Suprapubic skin (tissue), 4 donors: ENCODE measurements at regions not wholly inside any gene's neighbourhood (a gene's known extent, or its start where the extent isn't known, plus 50 kb on each side); places are given as distances from the start of the nearest gene placed in this dataset.

Experiments
- EP300 ChIP-seq: sonication (generic); formaldehyde crosslinking; IDR thresholded peaks from one replicate; pipeline ENCODE4 v1.6.1; 2017; ENCODE audit warnings: antibody characterized with exemption
- POLR2A ChIP-seq, 2 donors: fragments of 450-650 bp; IDR thresholded peaks; one replicate each; pipeline ENCODE4 v1.6.1; 2017; ENCODE audit warnings: antibody characterized with exemption in 2 of 2, mild to moderate bottlenecking in 2 of 2, moderate library complexity in 2 of 2
- POLR2AphosphoS5 ChIP-seq, 3 donors: sonication (generic); formaldehyde crosslinking; IDR thresholded peaks; one replicate each; pipeline ENCODE4 v1.6.1; 2017; ENCODE audit warnings: antibody characterized with exemption in 3 of 3
- TF ChIP-seq, protein P1 (sequence below), 2 donors: fragments of 200-600 bp in 1 of 2; fragments of 450-650 bp in 1 of 2; sonication (generic) in 1 of 2; IDR thresholded peaks; one replicate each; pipeline ENCODE4 v1.5.1; 2016 to 2019; ENCODE audit warnings: antibody characterized with exemption in 2 of 2, mild to moderate bottlenecking in 1 of 2, moderate library complexity in 1 of 2

DNA sequence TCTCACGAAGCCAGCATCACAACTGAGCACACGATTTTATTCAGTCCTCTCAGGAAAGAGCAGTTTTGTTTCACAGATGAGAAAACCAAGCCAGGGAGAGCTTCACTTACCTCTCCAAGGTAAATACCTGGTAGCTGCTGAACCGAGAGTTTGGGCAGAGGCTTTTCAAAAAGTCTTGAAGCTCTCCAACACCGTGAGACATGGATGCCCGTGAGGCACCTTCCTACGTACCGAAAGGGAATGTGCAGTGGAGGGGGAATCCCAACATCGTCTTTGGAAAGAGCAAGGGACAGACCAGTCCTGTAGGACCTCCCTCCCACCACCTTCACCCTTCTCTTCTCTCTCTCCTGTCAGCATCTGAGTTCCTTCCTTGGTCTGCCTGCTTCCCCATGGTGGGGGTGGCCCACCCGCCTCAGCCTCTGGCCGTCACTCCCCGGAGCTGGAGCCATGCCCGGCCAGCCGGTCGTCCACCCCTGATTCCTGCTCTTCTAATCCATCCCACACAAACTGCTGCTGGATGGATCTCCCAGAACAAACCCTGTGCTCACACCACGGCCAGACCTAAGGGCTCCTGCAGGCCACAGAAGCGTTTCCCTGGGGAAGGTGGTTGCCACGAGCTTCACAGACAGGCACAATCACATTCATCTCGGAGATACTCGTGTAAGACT lies 97.3 kb upstream of the SNTG2 start:
- TF ChIP-seq POLR2A (IDR thresholded peaks at IDR 0.05) = no peak
- TF ChIP-seq, protein P1, sequence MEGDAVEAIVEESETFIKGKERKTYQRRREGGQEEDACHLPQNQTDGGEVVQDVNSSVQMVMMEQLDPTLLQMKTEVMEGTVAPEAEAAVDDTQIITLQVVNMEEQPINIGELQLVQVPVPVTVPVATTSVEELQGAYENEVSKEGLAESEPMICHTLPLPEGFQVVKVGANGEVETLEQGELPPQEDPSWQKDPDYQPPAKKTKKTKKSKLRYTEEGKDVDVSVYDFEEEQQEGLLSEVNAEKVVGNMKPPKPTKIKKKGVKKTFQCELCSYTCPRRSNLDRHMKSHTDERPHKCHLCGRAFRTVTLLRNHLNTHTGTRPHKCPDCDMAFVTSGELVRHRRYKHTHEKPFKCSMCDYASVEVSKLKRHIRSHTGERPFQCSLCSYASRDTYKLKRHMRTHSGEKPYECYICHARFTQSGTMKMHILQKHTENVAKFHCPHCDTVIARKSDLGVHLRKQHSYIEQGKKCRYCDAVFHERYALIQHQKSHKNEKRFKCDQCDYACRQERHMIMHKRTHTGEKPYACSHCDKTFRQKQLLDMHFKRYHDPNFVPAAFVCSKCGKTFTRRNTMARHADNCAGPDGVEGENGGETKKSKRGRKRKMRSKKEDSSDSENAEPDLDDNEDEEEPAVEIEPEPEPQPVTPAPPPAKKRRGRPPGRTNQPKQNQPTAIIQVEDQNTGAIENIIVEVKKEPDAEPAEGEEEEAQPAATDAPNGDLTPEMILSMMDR (IDR thresholded peaks at IDR 0.05) = no peak
- TF ChIP-seq EP300 = no peak
- TF ChIP-seq POLR2AphosphoS5 (IDR thresholded peaks at IDR 0.05) = no peak
